ENCODE measurements at regions not wholly inside any gene's neighbourhood (a gene's known extent, or its start where the extent isn't known, plus 50 kb on each side); places are given as distances from the start of the nearest gene placed in this dataset.

GRCh38 chr20:51311636-51312479 is 230.7 kb downstream of the NFATC2 start:
- Histone ChIP-seq H3K27ac (ENCODE audit: low read length) (no peak overlapping the region), H3K4me1 (ENCODE audit: low read length) (peaks cover 4% of the 10 kb centered on the region; the same call in 1 of the 2 replicates), H2AFZ (ENCODE audit: low read depth, low read length) (no peak overlapping the region), H3K4me2 (ENCODE audit: low read length) (no peak overlapping the region), H3K36me3 (replicated peaks; ENCODE audit: low read depth, low read length) (no peaks in the 10 kb centered on the region), H3K27me3 (ENCODE audit: low read depth, low read length) (peaks cover 46% of the 10 kb centered on the region), H3K79me2 (ENCODE audit: low read length) (no peaks in the 10 kb centered on the region), H3K4me3 (ENCODE audit: low read length) (no peak overlapping the region), H3K9ac (ENCODE audit: low read length) (no peak overlapping the region), H4K20me1 (ENCODE audit: insufficient read depth, low read length) (no peaks in the 10 kb centered on the region), H3K9me3 (ENCODE audit: insufficient read depth, low read length) (no peaks in the 10 kb centered on the region)
- TF ChIP-seq CTCF (IDR thresholded peaks at IDR 0.05; ENCODE audit: low read depth, low read length), result no peak
- no peak for TF ChIP-seq EZH2phosphoT487 (IDR thresholded peaks at IDR 0.05; ENCODE audit: low read depth)

GRCh38 chr20:51310216-51310615 is 232.3 kb downstream of the NFATC2 start:
- no peak overlapping the region for H3K27ac ChIP-seq (ENCODE audit: low read length)
- TF ChIP-seq EZH2phosphoT487 (IDR thresholded peaks at IDR 0.05; ENCODE audit: low read depth) (no peak), CTCF (IDR thresholded peaks at IDR 0.05; ENCODE audit: low read depth, low read length) (no peak)
- H3K36me3 ChIP-seq (replicated peaks; ENCODE audit: low read depth, low read length), result no peaks in the 10 kb centered on the region
- no peak overlapping the region for H3K4me3 ChIP-seq (ENCODE audit: low read length)
- H4K20me1 ChIP-seq (ENCODE audit: insufficient read depth, low read length), result no peaks in the 10 kb centered on the region
- H3K4me2 ChIP-seq (ENCODE audit: low read length), result no peak overlapping the region
- peaks cover 4% of the 10 kb centered on the region; the same call in 1 of the 2 replicates for H3K4me1 ChIP-seq (ENCODE audit: low read length)
- no peaks in the 10 kb centered on the region for H3K9me3 ChIP-seq (ENCODE audit: insufficient read depth, low read length)
- peaks cover 46% of the 10 kb centered on the region for H3K27me3 ChIP-seq (ENCODE audit: low read depth, low read length)
- no peaks in the 10 kb centered on the region for H3K79me2 ChIP-seq (ENCODE audit: low read length)
- no peak overlapping the region for H2AFZ ChIP-seq (ENCODE audit: low read depth, low read length)
- no peak overlapping the region for H3K9ac ChIP-seq (ENCODE audit: low read length)

- H3K4me3 ChIP-seq (ENCODE audit: low read length), result no peak overlapping the region
- H3K27ac ChIP-seq (ENCODE audit: low read length), result no peak overlapping the region
- no peak overlapping the region for H3K4me2 ChIP-seq (ENCODE audit: low read length)
- H3K36me3 ChIP-seq (replicated peaks; ENCODE audit: low read depth, low read length), result no peaks in the 10 kb centered on the region
- peaks cover 55% of the 10 kb centered on the region for H3K27me3 ChIP-seq (ENCODE audit: low read depth, low read length)
- no peak overlapping the region for H2AFZ ChIP-seq (ENCODE audit: low read depth, low read length)
- no peak for TF ChIP-seq CTCF (IDR thresholded peaks at IDR 0.05; ENCODE audit: low read depth, low read length)
- no peak for TF ChIP-seq EZH2phosphoT487 (IDR thresholded peaks at IDR 0.05; ENCODE audit: low read depth)
- H3K9ac ChIP-seq (ENCODE audit: low read length), result no peak overlapping the region
- no peaks in the 10 kb centered on the region for H3K79me2 ChIP-seq (ENCODE audit: low read length)
- peaks cover 4% of the 10 kb centered on the region; the same call in 1 of the 2 replicates for H3K4me1 ChIP-seq (ENCODE audit: low read length)
- H4K20me1 ChIP-seq (ENCODE audit: insufficient read depth, low read length), result no peaks in the 10 kb centered on the region
- H3K9me3 ChIP-seq (ENCODE audit: insufficient read depth, low read length), result peaks cover 6% of the 10 kb centered on the region
Measured at GRCh38 chr20:51309128-51309527, 233.4 kb downstream of the NFATC2 start.

GRCh38 chr20:51306521-51307358 is 235.8 kb downstream of the NFATC2 start:
- no peak overlapping the region for H3K9ac ChIP-seq (ENCODE audit: low read length)
- no peaks in the 10 kb centered on the region for H3K36me3 ChIP-seq (replicated peaks; ENCODE audit: low read depth, low read length)
- peak overlapping the region; percentile 43 for H3K4me2 ChIP-seq (ENCODE audit: low read length)
- peaks cover 19% of the 10 kb centered on the region for H3K9me3 ChIP-seq (ENCODE audit: insufficient read depth, low read length)
- no peaks in the 10 kb centered on the region for H4K20me1 ChIP-seq (ENCODE audit: insufficient read depth, low read length)
- TF ChIP-seq CTCF (IDR thresholded peaks at IDR 0.05; ENCODE audit: low read depth, low read length) (peak; percentile 98), EZH2phosphoT487 (IDR thresholded peaks at IDR 0.05; ENCODE audit: low read depth) (no peak)
- H3K4me1 ChIP-seq (ENCODE audit: low read length), result peaks cover 4% of the 10 kb centered on the region; the same call in 1 of the 2 replicates
- H3K4me3 ChIP-seq (ENCODE audit: low read length), result no peak overlapping the region
- H3K27me3 ChIP-seq (ENCODE audit: low read depth, low read length), result peaks cover 50% of the 10 kb centered on the region
- H3K27ac ChIP-seq (ENCODE audit: low read length), result no peak overlapping the region
- H2AFZ ChIP-seq (ENCODE audit: low read depth, low read length), result 0 out of 2 replicates have a peak overlapping the region, but pooled peaks have one; percentile 31
- H3K79me2 ChIP-seq (ENCODE audit: low read length), result no peaks in the 10 kb centered on the region
